ENCODE measurements at regions not wholly inside any gene's neighbourhood (a gene's known extent, or its start where the extent isn't known, plus 50 kb on each side); places are given as distances from the start of the nearest gene placed in this dataset.

GRCh38 chr12:103138538-103138937 is 181.1 kb downstream of the ASCL1 start:
- H3K4me1 ChIP-seq (ENCODE audit: insufficient read depth, low read length): no peaks in the 10 kb centered on the region
- ChIA-PET POLR2A (no interaction called here), CTCF (no interaction called here)
- no peaks in the 10 kb centered on the region for H3K36me3 Mint-ChIP-seq (ENCODE audit: low read depth)
- H3K4me3 Mint-ChIP-seq: no peak overlapping the region
- no peak for TF ChIP-seq CTCF (IDR thresholded peaks at IDR 0.05)
- H3K27me3 Mint-ChIP-seq: no peaks in the 10 kb centered on the region
- H3K4me1 Mint-ChIP-seq (ENCODE audit: low read depth): no peaks in the 10 kb centered on the region
- DNase-seq: no peak
- no peak overlapping the region for H3K4me3 ChIP-seq (ENCODE audit: low read length)
- peaks cover 3 to 16% of the 10 kb centered on the region in 2 experiments for H3K9me3 ChIP-seq (ENCODE audit: control insufficient read depth in 1 of 2, insufficient read depth in 1 of 2, low read length in 2 of 2)
- ATAC-seq (ENCODE audit: poor library complexity): no peak
- H3K36me3 ChIP-seq (ENCODE audit: insufficient read depth, low read length): no peaks in the 10 kb centered on the region
- H3K27ac ChIP-seq (ENCODE audit: low read depth in 1 of 2, low read length in 2 of 2): no peak overlapping the region
- peaks cover 9% of the 10 kb centered on the region for H3K9me3 Mint-ChIP-seq
- H3K27ac Mint-ChIP-seq: no peak overlapping the region
- H3K27me3 ChIP-seq (ENCODE audit: control insufficient read depth in 1 of 2, insufficient read depth in 2 of 2, low read length in 2 of 2): no peaks in the 10 kb centered on the region
- intact Hi-C loops (cut with DNase I, micrococcal nuclease): no loop called here

- H3K36me3 Mint-ChIP-seq (ENCODE audit: low read depth): no peaks in the 10 kb centered on the region
- Histone ChIP-seq H3K4me1 (ENCODE audit: insufficient read depth, low read length) (no peaks in the 10 kb centered on the region), H3K36me3 (ENCODE audit: insufficient read depth, low read length) (no peaks in the 10 kb centered on the region), H3K27me3 (ENCODE audit: control insufficient read depth in 1 of 2, insufficient read depth in 2 of 2, low read length in 2 of 2) (no peaks in the 10 kb centered on the region), H3K27ac (ENCODE audit: low read depth in 1 of 2, low read length in 2 of 2) (no peak overlapping the region), H3K9me3 (ENCODE audit: control insufficient read depth in 1 of 2, insufficient read depth in 1 of 2, low read length in 2 of 2) (peaks cover 3 to 8% of the 10 kb centered on the region in 2 experiments), H3K4me3 (ENCODE audit: low read length) (no peak overlapping the region)
- H3K9me3 Mint-ChIP-seq: peaks cover 4% of the 10 kb centered on the region
- POLR2A ChIA-PET: no interaction called here
- CTCF ChIA-PET: no interaction called here
- no peak for TF ChIP-seq CTCF (IDR thresholded peaks at IDR 0.05)
- no peak overlapping the region for H3K27ac Mint-ChIP-seq
- no peaks in the 10 kb centered on the region for H3K27me3 Mint-ChIP-seq
- DNase-seq (no peak), ATAC-seq (ENCODE audit: poor library complexity) (no peak)
- no peaks in the 10 kb centered on the region for H3K4me1 Mint-ChIP-seq (ENCODE audit: low read depth)
- intact Hi-C loops (cut with DNase I, micrococcal nuclease): no loop called here
- H3K4me3 Mint-ChIP-seq: no peak overlapping the region
Measured at GRCh38 chr12:103139876-103140275, 182.4 kb downstream of the ASCL1 start.

- no peak for ATAC-seq (ENCODE audit: poor library complexity)
- no peaks in the 10 kb centered on the region for H3K4me1 Mint-ChIP-seq (ENCODE audit: low read depth)
- H3K4me1 ChIP-seq (ENCODE audit: insufficient read depth, low read length): no peaks in the 10 kb centered on the region
- peaks cover 4% of the 10 kb centered on the region for H3K9me3 Mint-ChIP-seq
- intact Hi-C loops (cut with DNase I, micrococcal nuclease): no loop called here
- CTCF ChIA-PET: no interaction called here
- peaks cover under 1 to 4% of the 10 kb centered on the region in 2 experiments for H3K9me3 ChIP-seq (ENCODE audit: control insufficient read depth in 1 of 2, insufficient read depth in 1 of 2, low read length in 2 of 2)
- H3K4me3 ChIP-seq (ENCODE audit: low read length): no peak overlapping the region
- H3K36me3 Mint-ChIP-seq (ENCODE audit: low read depth): no peaks in the 10 kb centered on the region
- TF ChIP-seq CTCF (IDR thresholded peaks at IDR 0.05): no peak
- POLR2A ChIA-PET: no interaction called here
- no peaks in the 10 kb centered on the region for H3K27me3 ChIP-seq (ENCODE audit: control insufficient read depth in 1 of 2, insufficient read depth in 2 of 2, low read length in 2 of 2)
- H3K27me3 Mint-ChIP-seq: no peaks in the 10 kb centered on the region
- H3K27ac Mint-ChIP-seq: no peak overlapping the region
- H3K36me3 ChIP-seq (ENCODE audit: insufficient read depth, low read length): no peaks in the 10 kb centered on the region
- H3K4me3 Mint-ChIP-seq: no peak overlapping the region
- DNase-seq: no peak
- H3K27ac ChIP-seq (ENCODE audit: low read depth in 1 of 2, low read length in 2 of 2): no peak overlapping the region
Measured at GRCh38 chr12:103140286-103140685, 182.8 kb downstream of the ASCL1 start.
